IPS-20b (cell line): ENCODE measurements at regions not wholly inside any gene's neighbourhood (a gene's known extent, or its start where the extent isn't known, plus 50 kb on each side); places are given as distances from the start of the nearest gene placed in this dataset.
"Not testable (repeated sequence)": the region's sequence is repeated elsewhere in the genome, so short reads cannot be mapped to it uniquely, and the experiment has no call there.

Source experiments
- H3K27ac ChIP-seq: one replicate; pipeline ENCODE4 v1.5.1; 2013; ENCODE audit warnings: low read length
- H3K27me3 ChIP-seq: 2 replicates; pipeline ENCODE4 v1.6.1; 2013; ENCODE audit warnings: mild to moderate bottlenecking, low read length, inconsistent platforms; ENCODE audit not compliant: insufficient read depth
- H3K36me3 ChIP-seq: 2 replicates; pipeline ENCODE4 v1.6.1; 2013; ENCODE audit warnings: low read depth, mild to moderate bottlenecking, inconsistent platforms, low read length, moderate library complexity; ENCODE audit not compliant: insufficient read depth
- H3K4me1 ChIP-seq: 2 replicates; pipeline ENCODE4 v1.6.1; 2013; ENCODE audit warnings: mild to moderate bottlenecking, control low read depth, inconsistent platforms, low read length, moderate library complexity; ENCODE audit not compliant: insufficient read depth
- H3K4me3 ChIP-seq: 2 replicates; pipeline ENCODE4 v1.5.1; 2013; ENCODE audit warnings: mild to moderate bottlenecking, low read length, inconsistent platforms
- H3K9ac ChIP-seq: 2 replicates; pipeline ENCODE4 v1.6.1; 2013; ENCODE audit warnings: low read depth, mild to moderate bottlenecking, inconsistent platforms, low read length, moderate library complexity
- H3K9me3 ChIP-seq: 2 replicates; pipeline ENCODE4 v1.6.1; 2013; ENCODE audit warnings: mild to moderate bottlenecking, low read depth, low read length, inconsistent platforms; ENCODE audit not compliant: insufficient read depth

DNA sequence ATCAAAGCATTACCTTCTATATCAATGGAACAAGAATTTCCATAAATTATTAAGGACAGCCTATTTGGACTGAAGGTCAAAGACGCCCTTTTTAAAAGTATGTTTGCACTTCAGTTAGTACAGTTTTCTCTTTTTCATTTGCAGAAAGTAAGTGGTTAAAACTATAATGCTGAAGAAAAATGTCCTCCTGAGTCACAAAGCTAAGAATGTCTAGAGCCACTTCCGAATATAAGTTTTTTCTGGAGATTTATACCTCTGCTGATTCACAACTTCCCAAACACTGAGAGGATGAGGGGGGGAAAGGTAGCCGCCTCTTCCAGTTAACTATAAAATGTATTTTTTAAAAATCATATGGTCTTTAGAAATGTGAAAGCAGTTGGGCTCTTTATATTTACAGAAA lies 84.9 kb downstream of the DUSP6 start:
- H3K36me3 ChIP-seq, result no peaks in the 10 kb centered on the region
- peaks cover 5% of the 10 kb centered on the region; the same call in 1 of the 2 replicates for H3K9me3 ChIP-seq
- no peak overlapping the region for H3K27ac ChIP-seq
- H3K27me3 ChIP-seq, result no peaks in the 10 kb centered on the region
- H3K9ac ChIP-seq, result no peak overlapping the region
- H3K4me1 ChIP-seq, result no peaks in the 10 kb centered on the region
- H3K4me3 ChIP-seq, result no peak overlapping the region

DNA sequence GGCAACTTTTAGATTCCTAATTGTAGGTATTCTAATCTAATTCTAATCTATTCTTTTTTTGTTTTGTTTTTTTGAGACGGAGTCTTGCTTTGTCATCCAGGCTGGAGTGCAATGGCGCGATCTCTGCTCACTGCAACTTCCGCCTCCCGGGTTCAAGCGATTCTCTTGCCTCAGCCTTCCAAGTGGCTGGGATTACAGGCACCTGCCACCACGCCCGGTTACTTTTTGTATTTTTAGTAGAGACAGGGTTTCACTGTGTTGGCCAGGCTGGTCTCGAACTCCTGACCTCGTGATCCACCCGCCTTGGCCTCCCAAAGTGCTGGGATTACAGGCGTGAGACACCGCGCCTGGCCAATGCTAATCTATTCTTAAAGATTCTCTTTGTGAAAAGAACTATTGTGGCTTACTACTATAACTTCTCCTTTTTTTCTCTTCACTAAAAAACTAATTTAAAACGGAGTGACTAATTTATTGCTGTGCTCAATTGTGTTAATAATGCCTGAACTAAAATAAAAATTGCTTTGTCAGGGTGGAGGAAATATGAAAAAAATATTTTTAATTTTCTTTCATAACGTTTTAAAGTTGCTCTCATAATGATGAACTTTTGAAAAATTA lies 85.6 kb downstream of the DUSP6 start:
- not testable (repeated sequence) for H3K27me3 ChIP-seq, H3K4me3 ChIP-seq, H3K4me1 ChIP-seq, H3K36me3 ChIP-seq, H3K9ac ChIP-seq, H3K9me3 ChIP-seq, H3K27ac ChIP-seq

DNA sequence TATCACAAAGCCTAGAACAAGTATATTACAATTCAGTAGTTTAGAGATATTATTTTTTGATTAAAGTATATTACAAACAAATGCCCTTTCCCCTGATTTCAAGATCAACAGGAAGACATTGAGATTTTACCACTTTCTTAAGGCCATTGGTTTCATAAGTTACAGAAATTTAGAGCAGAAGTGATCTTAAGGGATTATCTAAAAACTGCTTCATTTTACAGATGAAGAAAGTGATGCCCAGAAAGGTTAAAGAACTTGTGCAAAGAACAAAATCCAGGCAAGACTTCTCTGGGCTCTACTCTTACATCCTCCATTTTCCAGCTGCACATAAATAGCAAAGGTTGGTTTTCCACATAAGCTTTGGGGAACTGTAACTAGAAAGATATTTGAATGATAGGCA lies 87.5 kb downstream of the DUSP6 start:
- Histone ChIP-seq H3K9ac (no peak overlapping the region), H3K4me3 (no peak overlapping the region), H3K4me1 (peaks cover 7% of the 10 kb centered on the region; the same call in 1 of the 2 replicates), H3K36me3 (no peaks in the 10 kb centered on the region), H3K27ac (no peak overlapping the region), H3K27me3 (no peaks in the 10 kb centered on the region), H3K9me3 (no peaks in the 10 kb centered on the region)

DNA sequence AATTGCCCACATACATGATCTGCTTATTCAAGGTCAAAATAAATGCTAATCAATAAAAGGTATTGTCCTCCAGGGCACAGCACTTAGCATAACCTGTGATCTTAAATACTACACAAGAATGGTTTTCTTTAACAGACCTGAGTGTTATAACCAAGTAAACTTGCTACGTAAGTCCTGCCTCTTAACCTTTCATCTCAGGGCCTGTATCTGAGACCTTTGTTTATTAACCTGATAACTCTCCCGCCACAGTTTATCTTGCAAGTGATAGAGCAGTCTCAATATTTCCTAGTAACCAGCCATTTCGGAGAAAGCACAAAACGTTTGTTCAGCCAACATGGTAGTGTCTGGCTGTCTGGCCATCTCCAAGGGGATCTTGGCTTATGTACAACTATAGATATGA lies 88.4 kb downstream of the DUSP6 start:
- Histone ChIP-seq H3K27ac (no peak overlapping the region), H3K4me1 (peaks cover 7% of the 10 kb centered on the region; the same call in 1 of the 2 replicates), H3K9ac (no peak overlapping the region), H3K9me3 (no peaks in the 10 kb centered on the region), H3K36me3 (no peaks in the 10 kb centered on the region), H3K4me3 (no peak overlapping the region), H3K27me3 (no peaks in the 10 kb centered on the region)

DNA sequence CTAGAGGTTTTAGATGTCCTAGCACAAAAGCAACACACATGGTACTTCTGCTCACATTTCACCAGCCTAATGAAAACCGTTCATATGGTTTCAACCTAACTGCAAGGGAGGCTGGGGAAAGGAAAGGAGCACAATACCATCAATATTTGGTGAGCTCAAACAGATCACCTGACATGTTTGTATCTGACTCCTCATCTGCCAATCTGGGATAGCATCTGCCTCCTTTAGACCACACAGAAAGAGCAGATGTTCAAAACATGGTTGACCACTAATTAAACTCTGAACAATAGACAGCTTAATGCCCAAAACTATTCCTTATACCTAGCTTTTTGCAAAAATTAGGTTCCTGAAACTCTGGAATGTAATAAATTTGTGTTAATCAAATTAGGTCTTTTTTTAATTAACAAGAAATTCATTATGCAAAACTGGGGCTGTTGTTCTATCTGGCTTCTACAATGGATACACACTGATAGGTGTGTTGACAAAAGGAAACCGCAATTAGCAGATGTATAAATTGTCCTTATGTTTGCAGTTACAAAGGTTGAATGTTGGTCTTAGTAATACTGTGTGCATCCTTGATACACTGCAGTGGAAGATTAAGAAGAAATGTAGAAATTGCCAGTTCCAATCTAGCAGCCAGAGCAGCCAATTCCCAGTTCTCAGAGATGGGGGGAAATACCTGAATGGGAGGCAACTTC lies 89.3 kb downstream of the DUSP6 start:
- H3K9ac ChIP-seq, result no peak overlapping the region
- no peak overlapping the region for H3K4me3 ChIP-seq

DNA sequence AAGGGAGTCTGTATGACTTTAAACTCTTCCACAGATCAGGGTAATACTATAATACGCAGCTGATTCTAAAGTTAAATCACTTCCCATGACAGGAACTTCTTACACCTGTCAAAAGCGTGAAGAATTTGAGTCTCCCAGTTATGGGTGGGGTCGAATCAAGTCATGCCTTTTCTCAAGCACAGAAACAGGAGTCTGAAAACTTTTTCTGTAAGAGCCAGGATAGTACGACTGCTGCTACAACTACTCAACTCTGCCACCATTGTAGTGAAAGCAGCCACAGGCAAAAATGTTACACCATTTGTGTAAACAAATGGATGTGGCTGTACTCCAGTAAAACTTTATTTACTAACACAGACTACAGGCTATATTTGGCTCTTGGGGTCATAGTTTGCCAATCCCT lies 90.3 kb downstream of the DUSP6 start:
- no peak overlapping the region for H3K27ac ChIP-seq
- H3K9me3 ChIP-seq, result no peaks in the 10 kb centered on the region
- no peak overlapping the region for H3K4me3 ChIP-seq
- H3K9ac ChIP-seq, result no peak overlapping the region
- no peaks in the 10 kb centered on the region for H3K27me3 ChIP-seq
- H3K4me1 ChIP-seq, result peaks cover 7% of the 10 kb centered on the region; the same call in 1 of the 2 replicates
- H3K36me3 ChIP-seq, result no peaks in the 10 kb centered on the region

More for the DNA sequence above, 89.3 kb downstream of the DUSP6 start:
- Histone ChIP-seq H3K36me3 (no peaks in the 10 kb centered on the region), H3K9me3 (no peaks in the 10 kb centered on the region), H3K27ac (no peak overlapping the region), H3K27me3 (no peaks in the 10 kb centered on the region), H3K4me1 (peaks cover 7% of the 10 kb centered on the region; the same call in 1 of the 2 replicates)

DNA sequence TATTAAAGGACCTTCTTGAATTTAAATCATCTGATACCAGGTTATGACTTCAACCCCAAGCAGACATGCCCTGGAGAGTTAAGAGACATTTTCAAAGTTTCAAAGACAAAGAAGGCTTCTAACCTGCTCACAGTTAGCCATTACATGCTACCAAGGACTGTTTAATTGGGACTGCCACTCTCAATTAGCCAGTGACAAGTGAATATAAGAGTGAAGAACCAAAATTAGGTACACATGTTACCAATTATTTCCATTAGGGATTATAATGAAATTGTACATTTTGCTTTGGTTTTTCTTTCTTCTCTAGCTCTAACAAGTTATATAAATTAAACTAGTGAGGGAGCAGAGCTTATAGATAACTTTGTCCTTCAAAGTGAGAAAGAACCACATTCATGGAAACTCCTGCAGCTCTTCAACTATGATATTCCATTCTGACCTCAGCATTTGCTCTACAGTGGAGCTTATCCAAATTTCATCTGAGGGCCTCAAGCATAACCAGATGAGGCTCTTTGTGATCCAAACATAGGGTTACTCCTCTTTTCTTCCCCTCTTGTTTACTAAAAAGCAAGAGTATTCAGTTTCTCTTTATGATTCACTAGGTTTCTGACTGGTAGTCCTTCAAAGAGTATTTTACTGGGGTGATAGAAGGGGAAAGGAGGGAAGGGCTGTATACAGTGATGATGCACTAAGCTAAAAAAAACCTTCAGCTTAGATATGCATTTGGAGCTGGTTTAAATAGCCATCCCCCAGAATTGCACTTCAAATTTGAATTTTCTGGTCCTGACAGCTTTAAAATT lies 91.3 kb downstream of the DUSP6 start:
- Histone ChIP-seq H3K36me3 (no peaks in the 10 kb centered on the region), H3K27ac (no peak overlapping the region), H3K9me3 (no peaks in the 10 kb centered on the region), H3K4me3 (no peak overlapping the region), H3K27me3 (no peaks in the 10 kb centered on the region), H3K4me1 (peaks cover 7% of the 10 kb centered on the region; the same call in 1 of the 2 replicates), H3K9ac (no peak overlapping the region)

DNA sequence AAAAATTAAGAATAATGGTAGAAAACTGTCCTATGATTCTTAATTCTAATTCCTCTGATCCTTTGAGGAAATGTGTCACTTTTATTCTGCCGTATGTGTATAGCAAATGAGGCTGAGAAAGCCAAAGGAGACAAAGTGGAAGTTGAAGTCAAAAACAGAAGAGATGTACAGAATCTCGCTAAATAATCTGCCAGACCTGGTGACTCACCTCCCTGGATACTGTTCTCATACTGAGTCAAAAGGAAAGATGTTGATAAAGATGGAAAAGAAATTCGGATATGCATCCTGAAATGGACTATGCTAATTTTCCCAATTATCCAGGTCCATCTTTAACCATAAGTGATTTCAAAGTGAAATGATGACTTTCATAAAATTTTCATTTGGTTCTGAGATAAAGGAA lies 92.5 kb downstream of the DUSP6 start:
- Histone ChIP-seq H3K27ac (no peak overlapping the region), H3K36me3 (no peaks in the 10 kb centered on the region), H3K4me3 (no peak overlapping the region), H3K9ac (no peak overlapping the region), H3K9me3 (no peaks in the 10 kb centered on the region), H3K4me1 (peaks cover 7% of the 10 kb centered on the region; the same call in 1 of the 2 replicates), H3K27me3 (no peaks in the 10 kb centered on the region)

DNA sequence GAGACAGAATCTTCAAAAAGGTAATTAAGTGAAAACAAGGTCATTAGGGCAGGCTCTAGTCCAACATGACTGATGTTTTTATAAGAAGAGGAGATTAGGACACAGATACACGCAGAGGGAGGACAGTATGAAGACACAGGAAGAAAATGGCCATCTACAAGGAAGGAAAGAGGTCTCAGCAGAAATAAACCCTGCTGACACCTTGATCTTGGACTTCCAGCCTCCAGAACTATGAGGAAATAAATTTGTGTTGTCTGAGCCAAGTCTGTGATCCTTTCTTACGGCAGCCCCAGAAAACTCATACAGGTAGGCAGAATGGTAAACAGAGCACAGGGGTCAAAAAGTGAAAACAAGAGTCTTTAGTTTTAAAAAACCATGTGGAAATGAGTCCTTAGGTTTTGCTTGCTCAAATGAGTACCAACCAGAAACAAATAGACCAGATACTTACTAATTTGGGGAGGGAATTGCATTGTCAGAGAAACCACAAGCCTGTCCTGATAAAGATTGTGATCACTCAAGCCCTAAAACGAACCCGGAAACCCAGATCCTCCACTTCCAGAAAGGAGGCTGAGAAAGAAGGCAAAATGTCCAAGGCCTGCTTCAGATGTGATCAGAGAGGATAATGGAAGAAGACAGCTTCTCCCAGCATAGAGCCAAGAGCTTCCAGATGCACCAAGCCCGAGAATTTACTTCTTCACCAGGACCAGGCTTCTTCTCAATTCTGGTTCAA lies 93.9 kb downstream of the DUSP6 start:
- H3K9ac ChIP-seq, result no peak overlapping the region
- H3K27me3 ChIP-seq, result no peaks in the 10 kb centered on the region
- H3K9me3 ChIP-seq, result no peaks in the 10 kb centered on the region
- no peak overlapping the region for H3K4me3 ChIP-seq
- H3K36me3 ChIP-seq, result no peaks in the 10 kb centered on the region
- H3K4me1 ChIP-seq, result peaks cover 7% of the 10 kb centered on the region; the same call in 1 of the 2 replicates
- no peak overlapping the region for H3K27ac ChIP-seq

DNA sequence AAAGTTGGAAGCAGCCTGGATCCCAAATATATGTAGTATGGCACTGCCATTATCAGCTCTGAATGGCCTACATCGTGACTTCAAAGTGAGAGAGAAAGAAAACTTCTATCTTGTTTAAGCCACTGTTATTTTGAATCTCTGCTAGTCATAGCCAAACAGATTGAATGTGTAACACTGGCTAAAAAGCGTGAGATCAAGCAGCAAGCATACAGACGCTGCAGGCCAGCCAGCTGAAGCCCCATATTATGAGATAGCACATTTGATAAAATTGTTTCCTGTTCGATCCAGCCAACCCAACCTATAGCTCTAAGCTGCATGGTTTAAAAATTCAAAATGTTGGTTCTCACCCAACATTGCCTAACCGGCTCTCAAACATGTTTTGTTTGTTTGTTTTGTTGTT lies 95.0 kb downstream of the DUSP6 start:
- H3K9me3 ChIP-seq, result no peaks in the 10 kb centered on the region
- H3K4me3 ChIP-seq, result no peak overlapping the region
- no peaks in the 10 kb centered on the region for H3K27me3 ChIP-seq
- peaks cover 12% of the 10 kb centered on the region; the same call in 1 of the 2 replicates for H3K4me1 ChIP-seq
- no peak overlapping the region for H3K27ac ChIP-seq
- H3K9ac ChIP-seq, result no peak overlapping the region
- H3K36me3 ChIP-seq, result no peaks in the 10 kb centered on the region

DNA sequence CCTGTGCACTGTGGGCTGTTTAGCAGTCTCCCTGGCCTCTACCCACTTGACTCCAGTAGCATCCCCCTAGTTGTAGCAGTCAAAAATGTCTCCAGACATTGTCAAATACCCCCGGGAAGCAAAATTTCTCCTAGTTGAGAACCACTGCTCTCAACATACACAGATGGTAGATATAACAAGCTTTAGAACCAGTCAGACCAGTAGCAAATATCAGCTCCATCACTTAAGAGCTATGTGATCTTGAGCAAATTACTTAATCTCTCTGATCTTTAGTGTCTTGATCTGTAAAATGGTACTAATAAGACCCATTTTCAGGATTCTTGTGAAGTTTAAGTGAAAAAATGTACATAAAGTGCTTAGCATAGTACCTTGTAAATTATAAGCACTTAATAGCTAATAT lies 96.2 kb downstream of the DUSP6 start:
- H3K4me3 ChIP-seq, result no peak overlapping the region
- H3K4me1 ChIP-seq, result peaks cover 9% of the 10 kb centered on the region; the same call in 1 of the 2 replicates
- no peak overlapping the region for H3K27ac ChIP-seq
- no peaks in the 10 kb centered on the region for H3K9me3 ChIP-seq
- no peaks in the 10 kb centered on the region for H3K27me3 ChIP-seq
- H3K36me3 ChIP-seq, result no peaks in the 10 kb centered on the region
- H3K9ac ChIP-seq, result no peak overlapping the region
